Uterus (tissue), 3 donors: ENCODE measurements at regions not wholly inside any gene's neighbourhood (a gene's known extent, or its start where the extent isn't known, plus 50 kb on each side); places are given as distances from the start of the nearest gene placed in this dataset.
"Not testable (repeated sequence)": the region's sequence is repeated elsewhere in the genome, so short reads cannot be mapped to it uniquely, and the experiment has no call there.

ENCODE experiments used
- DNase-seq, 2 donors: peaks; one replicate each; pipeline ENCODE4 v3.0.0-alpha.2; 2019 to 2020
- H3K27ac ChIP-seq, 2 donors: fragments of 200-600 bp; sonication (generic); 1 replicate in 1 of 2; 2 replicates in 1 of 2; pipeline ENCODE4 v1.5.1; 2016 to 2018
- H3K27me3 ChIP-seq, 2 donors: fragments of 200-600 bp; sonication (generic); one replicate each; pipeline ENCODE4 v1.5.1; 2018 to 2019; ENCODE audit warnings: control low read depth in 1 of 2
- H3K36me3 ChIP-seq, 2 donors: fragments of 200-600 bp; sonication (generic); one replicate each; pipeline ENCODE4 v1.5.1; 2019; ENCODE audit warnings: control low read depth in 1 of 2
- H3K4me1 ChIP-seq, 2 donors: fragments of 200-600 bp; sonication (generic); one replicate each; pipeline ENCODE4 v1.5.1; 2018 to 2019; ENCODE audit warnings: control low read depth in 1 of 2
- H3K4me3 ChIP-seq, 2 donors: fragments of 200-600 bp; sonication (generic); 1 replicate in 1 of 2; 2 replicates in 1 of 2; pipeline ENCODE4 v1.5.1; 2018 to 2019; ENCODE audit warnings: mild to moderate bottlenecking in 1 of 2
- H3K9me3 ChIP-seq, 2 donors: fragments of 200-600 bp; sonication (generic); one replicate each; pipeline ENCODE4 v1.5.1; 2019; ENCODE audit warnings: control low read depth in 1 of 2
- CTCF ChIP-seq, 4 experiments: fragments of 200-600 bp in 2 of 4; fragments of 450-650 bp in 2 of 4; sonication (generic) in 2 of 4; IDR thresholded peaks; one replicate each; pipeline ENCODE4 v1.5.1; 2016 to 2019; ENCODE audit warnings: antibody characterized with exemption in 4 of 4, mild to moderate bottlenecking in 2 of 4, moderate library complexity in 1 of 4
- POLR2A ChIP-seq, 2 donors: fragments of 450-650 bp; IDR thresholded peaks; one replicate each; pipeline ENCODE4 v1.6.1; 2016; ENCODE audit warnings: antibody characterized with exemption in 2 of 2, mild to moderate bottlenecking in 1 of 2, moderate library complexity in 1 of 2
- intact Hi-C: fragments of 100-400 bp; cut with DNase I; formaldehyde crosslinking; loops from one replicate; pipeline ENCODE4 v1.15.1; 2023; ENCODE audit warnings: low total_unique reads
- donor health status: DM: yes; HTN: yes; CAD: no.

DNA sequence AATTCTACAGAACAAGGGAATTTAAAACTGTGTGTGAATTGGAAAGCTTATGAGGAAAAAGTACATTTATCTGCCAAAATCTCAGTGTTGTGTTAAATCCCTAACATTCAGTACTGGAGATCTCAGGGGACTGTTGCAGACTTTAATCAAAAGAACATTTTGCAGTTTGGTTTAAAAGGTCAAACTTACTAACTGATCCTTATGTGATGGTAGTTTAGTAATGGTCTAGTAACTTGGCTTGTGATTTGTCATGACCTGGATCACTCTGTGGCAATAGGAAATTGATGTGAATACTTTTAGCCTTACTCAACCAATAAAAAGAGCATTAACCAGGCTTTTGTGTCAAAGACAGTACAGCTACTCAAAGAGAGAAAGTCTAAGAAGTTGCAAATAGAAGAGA lies 862.1 kb upstream of the MIR17HG start:
- DNase-seq = no peak
- no peaks in the 10 kb centered on the region for H3K9me3 ChIP-seq
- intact Hi-C loops = no loop called here
- H3K4me1 ChIP-seq = no peaks in the 10 kb centered on the region
- TF ChIP-seq POLR2A (IDR thresholded peaks at IDR 0.05) (no peak), CTCF (IDR thresholded peaks at IDR 0.05) (no peak)
- H3K36me3 ChIP-seq = no peaks in the 10 kb centered on the region
- no peak overlapping the region for H3K27ac ChIP-seq
- H3K27me3 ChIP-seq = no peaks in the 10 kb centered on the region
- no peak overlapping the region for H3K4me3 ChIP-seq

- Histone ChIP-seq H3K4me1 (no peaks in the 10 kb centered on the region), H3K27me3 (no peaks in the 10 kb centered on the region), H3K9me3 (peaks cover 0 to 3% of the 10 kb centered on the region in 2 donors), H3K4me3 (no peak overlapping the region), H3K27ac (no peak overlapping the region), H3K36me3 (no peaks in the 10 kb centered on the region)
- TF ChIP-seq POLR2A (IDR thresholded peaks at IDR 0.05) (no peak), CTCF (IDR thresholded peaks at IDR 0.05) (no peak)
- intact Hi-C loops = no loop called here
- DNase-seq = no peak
Observed at GRCh38 chr13:90492872-90493271, 854.6 kb upstream of the MIR17HG start.

GRCh38 chr13:90493667-90494066 lies 853.8 kb upstream of the MIR17HG start:
- no peak for DNase-seq
- Histone ChIP-seq H3K9me3 (peaks cover 0 to 3% of the 10 kb centered on the region in 2 donors), H3K4me3 (no peak overlapping the region), H3K36me3 (no peaks in the 10 kb centered on the region), H3K27me3 (no peaks in the 10 kb centered on the region), H3K4me1 (no peaks in the 10 kb centered on the region), H3K27ac (no peak overlapping the region)
- no peak for TF ChIP-seq CTCF (IDR thresholded peaks at IDR 0.05)
- TF ChIP-seq POLR2A (IDR thresholded peaks at IDR 0.05) = no peak
- intact Hi-C loops = no loop called here

- H3K27ac ChIP-seq, intact Hi-C loops, H3K36me3 ChIP-seq: not testable (repeated sequence)
Observed at GRCh38 chr13:90494849-90495248, 852.6 kb upstream of the MIR17HG start.

GRCh38 chr13:90498096-90498495 lies 849.4 kb upstream of the MIR17HG start:
- Histone ChIP-seq H3K9me3 (no peaks in the 10 kb centered on the region), H3K27me3 (no peaks in the 10 kb centered on the region), H3K4me1 (no peaks in the 10 kb centered on the region), H3K4me3 (no peak overlapping the region), H3K36me3 (no peaks in the 10 kb centered on the region), H3K27ac (no peak overlapping the region)
- TF ChIP-seq CTCF (IDR thresholded peaks at IDR 0.05) (no peak), POLR2A (IDR thresholded peaks at IDR 0.05) (no peak)
- intact Hi-C loops = no loop called here
- no peak for DNase-seq

More at GRCh38 chr13:90494849-90495248, 852.6 kb upstream of the MIR17HG start:
- not testable (repeated sequence) for DNase-seq, H3K27me3 ChIP-seq, H3K4me1 ChIP-seq, H3K4me3 ChIP-seq, H3K9me3 ChIP-seq

GRCh38 chr13:90498816-90499215 lies 848.7 kb upstream of the MIR17HG start:
- Histone ChIP-seq H3K27me3 (no peaks in the 10 kb centered on the region), H3K4me1 (no peaks in the 10 kb centered on the region), H3K9me3 (no peaks in the 10 kb centered on the region), H3K27ac (no peak overlapping the region), H3K4me3 (no peak overlapping the region), H3K36me3 (no peaks in the 10 kb centered on the region)
- intact Hi-C loops = no loop called here
- TF ChIP-seq POLR2A (IDR thresholded peaks at IDR 0.05) (no peak), CTCF (IDR thresholded peaks at IDR 0.05) (no peak)
- no peak for DNase-seq
